ENCODE measurements at regions not wholly inside any gene's neighbourhood (a gene's known extent, or its start where the extent isn't known, plus 50 kb on each side); places are given as distances from the start of the nearest gene placed in this dataset.
A peak's percentile ranks its signal among the peaks of the same experiment; 100 is the strongest.

DNA sequence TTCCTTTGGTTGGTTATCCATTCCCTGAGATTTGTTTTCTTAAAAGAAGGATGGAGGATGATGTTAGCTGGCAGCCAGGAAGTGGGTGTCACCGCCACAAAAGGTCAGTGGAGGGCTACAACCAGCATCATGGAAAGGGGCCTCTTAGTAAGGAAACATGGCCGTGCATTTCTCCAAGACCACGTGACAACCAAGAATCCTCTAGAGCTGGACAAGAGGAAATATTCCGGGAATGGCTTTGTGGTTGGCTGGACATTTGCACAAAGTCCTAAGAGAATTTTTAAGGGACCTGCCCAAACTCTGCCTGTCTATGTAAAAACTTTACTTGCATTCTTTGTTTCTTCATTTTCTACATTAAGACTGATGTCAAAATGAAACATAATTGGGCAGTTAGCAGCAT, 399.9 kb upstream of the MARCKS start:
- peak overlapping the region; percentile 94 for H3K27ac Mint-ChIP-seq (ENCODE audit: unreplicated experiment)
- DNase-seq (ENCODE audit: extremely low spot score, unreplicated experiment) = peak; percentile 88
- H3K27me3 Mint-ChIP-seq (ENCODE audit: unreplicated experiment) = no peaks in the 10 kb centered on the region
- H3K4me3 Mint-ChIP-seq (ENCODE audit: unreplicated experiment) = no peak overlapping the region
- TF ChIP-seq, protein P1, sequence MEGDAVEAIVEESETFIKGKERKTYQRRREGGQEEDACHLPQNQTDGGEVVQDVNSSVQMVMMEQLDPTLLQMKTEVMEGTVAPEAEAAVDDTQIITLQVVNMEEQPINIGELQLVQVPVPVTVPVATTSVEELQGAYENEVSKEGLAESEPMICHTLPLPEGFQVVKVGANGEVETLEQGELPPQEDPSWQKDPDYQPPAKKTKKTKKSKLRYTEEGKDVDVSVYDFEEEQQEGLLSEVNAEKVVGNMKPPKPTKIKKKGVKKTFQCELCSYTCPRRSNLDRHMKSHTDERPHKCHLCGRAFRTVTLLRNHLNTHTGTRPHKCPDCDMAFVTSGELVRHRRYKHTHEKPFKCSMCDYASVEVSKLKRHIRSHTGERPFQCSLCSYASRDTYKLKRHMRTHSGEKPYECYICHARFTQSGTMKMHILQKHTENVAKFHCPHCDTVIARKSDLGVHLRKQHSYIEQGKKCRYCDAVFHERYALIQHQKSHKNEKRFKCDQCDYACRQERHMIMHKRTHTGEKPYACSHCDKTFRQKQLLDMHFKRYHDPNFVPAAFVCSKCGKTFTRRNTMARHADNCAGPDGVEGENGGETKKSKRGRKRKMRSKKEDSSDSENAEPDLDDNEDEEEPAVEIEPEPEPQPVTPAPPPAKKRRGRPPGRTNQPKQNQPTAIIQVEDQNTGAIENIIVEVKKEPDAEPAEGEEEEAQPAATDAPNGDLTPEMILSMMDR (IDR thresholded peaks at IDR 0.05) = no peak
- peaks cover 2% of the 10 kb centered on the region for H3K36me3 Mint-ChIP-seq (ENCODE audit: unreplicated experiment)
- H3K9me3 Mint-ChIP-seq (ENCODE audit: unreplicated experiment) = peaks cover 4% of the 10 kb centered on the region
- H3K4me1 Mint-ChIP-seq (ENCODE audit: unreplicated experiment) = peaks cover 55% of the 10 kb centered on the region

DNA sequence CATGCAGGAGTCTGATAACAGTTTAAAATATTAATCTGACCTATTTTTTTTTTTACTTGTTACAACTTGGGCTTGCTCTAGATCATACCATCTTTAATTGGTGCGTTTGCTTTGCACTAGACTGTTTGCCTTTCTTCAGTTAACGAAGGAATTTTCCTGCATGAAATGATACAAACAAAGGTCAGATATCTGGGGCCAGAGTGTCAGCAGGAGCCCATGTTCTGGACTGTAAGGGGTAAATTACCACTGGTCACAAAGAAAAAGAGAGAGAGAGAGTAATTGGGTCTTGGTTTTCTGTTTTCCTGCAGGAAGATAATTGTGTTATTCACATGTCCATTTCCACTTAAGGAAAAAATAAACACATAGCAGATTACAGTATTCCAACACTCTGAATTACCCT, 399.4 kb upstream of the MARCKS start:
- Mint-ChIP-seq H3K4me3 (ENCODE audit: unreplicated experiment) (peak overlapping the region; percentile 4), H3K27ac (ENCODE audit: unreplicated experiment) (peak overlapping the region; percentile 94), H3K9me3 (ENCODE audit: unreplicated experiment) (peaks cover 4% of the 10 kb centered on the region), H3K4me1 (ENCODE audit: unreplicated experiment) (peaks cover 55% of the 10 kb centered on the region), H3K36me3 (ENCODE audit: unreplicated experiment) (peaks cover 2% of the 10 kb centered on the region), H3K27me3 (ENCODE audit: unreplicated experiment) (no peaks in the 10 kb centered on the region)
- DNase-seq (ENCODE audit: extremely low spot score, unreplicated experiment) = no peak
- TF ChIP-seq, protein P1 (IDR thresholded peaks at IDR 0.05) = no peak

GRCh38 chr6:113458368-113459010, 398.7 kb upstream of the MARCKS start:
- Mint-ChIP-seq H3K27ac (ENCODE audit: unreplicated experiment) (peak overlapping the region; percentile 94), H3K4me1 (ENCODE audit: unreplicated experiment) (peaks cover 55% of the 10 kb centered on the region), H3K27me3 (ENCODE audit: unreplicated experiment) (no peaks in the 10 kb centered on the region), H3K4me3 (ENCODE audit: unreplicated experiment) (no peak overlapping the region), H3K36me3 (ENCODE audit: unreplicated experiment) (peaks cover 2% of the 10 kb centered on the region), H3K9me3 (ENCODE audit: unreplicated experiment) (peaks cover 4% of the 10 kb centered on the region)
- TF ChIP-seq, protein P1 (IDR thresholded peaks at IDR 0.05) = no peak
- DNase-seq (ENCODE audit: extremely low spot score, unreplicated experiment) = no peak

GRCh38 chr6:113461153-113461932, 395.8 kb upstream of the MARCKS start:
- TF ChIP-seq, protein P1 (IDR thresholded peaks at IDR 0.05) = peak; percentile 41
- Mint-ChIP-seq H3K4me1 (ENCODE audit: unreplicated experiment) (peaks cover 44% of the 10 kb centered on the region), H3K27ac (ENCODE audit: unreplicated experiment) (no peak overlapping the region), H3K9me3 (ENCODE audit: unreplicated experiment) (peaks cover 7% of the 10 kb centered on the region), H3K27me3 (ENCODE audit: unreplicated experiment) (no peaks in the 10 kb centered on the region), H3K4me3 (ENCODE audit: unreplicated experiment) (no peak overlapping the region), H3K36me3 (ENCODE audit: unreplicated experiment) (no peaks in the 10 kb centered on the region)
- DNase-seq (ENCODE audit: extremely low spot score, unreplicated experiment) = no peak

DNA sequence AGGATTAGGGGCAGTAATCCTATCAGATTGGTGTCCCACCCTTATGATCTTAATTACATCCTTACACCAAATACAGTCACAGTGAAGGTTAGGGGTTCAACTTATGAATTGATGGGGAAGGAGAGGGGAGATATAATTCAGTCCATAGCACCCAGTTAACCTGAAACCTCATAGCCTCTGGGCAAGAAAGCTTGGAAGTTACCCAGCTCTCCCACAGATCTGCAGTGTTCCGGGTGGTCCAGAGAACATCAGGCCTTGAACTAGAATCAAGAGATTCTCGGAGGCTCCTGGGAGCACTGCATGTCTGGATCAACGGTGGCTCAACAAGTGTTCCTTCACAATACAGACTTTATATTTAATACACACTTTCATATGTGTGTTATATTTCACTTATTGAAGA, 392.6 kb upstream of the MARCKS start:
- H3K4me1 Mint-ChIP-seq (ENCODE audit: unreplicated experiment) = peaks cover 16% of the 10 kb centered on the region
- TF ChIP-seq, protein P1 (IDR thresholded peaks at IDR 0.05) = no peak
- DNase-seq (ENCODE audit: extremely low spot score, unreplicated experiment) = no peak
- H3K27ac Mint-ChIP-seq (ENCODE audit: unreplicated experiment) = peak overlapping the region; percentile 54
- H3K36me3 Mint-ChIP-seq (ENCODE audit: unreplicated experiment) = peaks cover 2% of the 10 kb centered on the region
- H3K9me3 Mint-ChIP-seq (ENCODE audit: unreplicated experiment) = peaks cover 17% of the 10 kb centered on the region
- H3K27me3 Mint-ChIP-seq (ENCODE audit: unreplicated experiment) = no peaks in the 10 kb centered on the region
- no peak overlapping the region for H3K4me3 Mint-ChIP-seq (ENCODE audit: unreplicated experiment)

Data from osteocyte (in vitro differentiated cells).